ENCODE measurements at regions not wholly inside any gene's neighbourhood (a gene's known extent, or its start where the extent isn't known, plus 50 kb on each side); places are given as distances from the start of the nearest gene placed in this dataset.

DNA sequence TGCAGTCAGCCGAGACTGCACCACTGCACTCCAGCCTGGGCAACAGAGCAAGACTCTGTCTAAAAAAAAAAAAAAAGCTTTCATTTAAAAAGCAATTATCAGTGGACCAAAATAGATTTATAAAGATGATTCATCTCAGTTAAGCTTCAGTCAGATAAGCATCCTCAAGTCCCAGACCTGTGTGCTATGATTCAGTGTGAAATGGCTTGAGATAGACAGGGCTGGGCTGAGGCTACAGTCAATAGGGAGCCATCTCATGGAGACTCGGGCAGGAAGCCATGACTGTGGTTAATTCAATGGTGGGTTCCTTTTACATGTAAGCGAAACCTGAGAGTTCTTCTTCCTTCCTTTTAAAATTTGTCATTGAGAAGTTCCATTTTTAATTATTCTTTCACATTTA lies 276.0 kb downstream of the TFAP2A start:
- Histone ChIP-seq H2AK9ac (replicated peaks; ENCODE audit: low read depth, low read length, poor library complexity) (no peak overlapping the region), H3K4me1 (ENCODE audit: control insufficient read depth, insufficient read depth, low read length) (no peaks in the 10 kb centered on the region), H2BK120ac (ENCODE audit: low read depth, low read length) (no peak overlapping the region), H4K5ac (ENCODE audit: low read depth, low read length) (no peak overlapping the region), H4K20me1 (ENCODE audit: insufficient read depth, low read length) (no peaks in the 10 kb centered on the region), H2AK5ac (ENCODE audit: low read depth, low read length) (no peak overlapping the region), H3K56ac (ENCODE audit: extremely low read depth, insufficient read depth, low read length) (no peak overlapping the region), H3K9me3 (ENCODE audit: control insufficient read depth, insufficient read depth, low read length) (peaks cover 3% of the 10 kb centered on the region; the same call in 1 of the 2 replicates), H2AFZ (replicated peaks; ENCODE audit: low read length, poor library complexity) (no peak overlapping the region), H3K4ac (ENCODE audit: low read depth, low read length) (no peak overlapping the region), H3K4me3 (ENCODE audit: insufficient read depth, low read depth, low read length) (no peak overlapping the region), H3K9me1 (ENCODE audit: insufficient read depth, low read length) (no peaks in the 10 kb centered on the region), H3K4me2 (ENCODE audit: low read depth, low read length) (no peak overlapping the region), H2BK5ac (ENCODE audit: low read depth, low read length, poor library complexity, severe bottlenecking) (no peak overlapping the region), H3K79me1 (ENCODE audit: low read depth in 1 of 2, low read length in 2 of 2) (no peaks in the 10 kb centered on the region), H3K18ac (ENCODE audit: low read depth, low read length) (no peak overlapping the region), H4K8ac (ENCODE audit: low read depth in 2 of 2, low read length in 2 of 2) (no peak overlapping the region), H3K27me3 (ENCODE audit: control insufficient read depth, insufficient read depth, low read length) (no peaks in the 10 kb centered on the region), H3K14ac (replicated peaks; ENCODE audit: low read depth, low read length) (no peak overlapping the region), H2BK15ac (ENCODE audit: low read depth, low read length) (no peak overlapping the region), H3K36me3 (ENCODE audit: control insufficient read depth, insufficient read depth, low read length) (no peaks in the 10 kb centered on the region), H3K23ac (ENCODE audit: low read depth, low read length) (no peak overlapping the region), H2BK20ac (ENCODE audit: low read depth, low read length) (no peak overlapping the region), H4K91ac (ENCODE audit: insufficient read depth, low read depth, low read length) (no peak overlapping the region), H3K9ac (ENCODE audit: low read depth, low read length) (no peak overlapping the region), H3K27ac (ENCODE audit: insufficient read depth, low read length) (no peak overlapping the region)
- DNase-seq (peak; percentile 21), ATAC-seq (ENCODE audit: low read depth) (0 out of 2 replicates have a peak, but pooled peaks have one; percentile 24)
- in situ Hi-C loops (cut with MboI; ENCODE audit: low sequenced_read_pairs): no loop called here
- no peak for TF ChIP-seq MAFK (IDR thresholded peaks at IDR 0.05; ENCODE audit: low read depth, low read length)
- TF ChIP-seq, protein P1, sequence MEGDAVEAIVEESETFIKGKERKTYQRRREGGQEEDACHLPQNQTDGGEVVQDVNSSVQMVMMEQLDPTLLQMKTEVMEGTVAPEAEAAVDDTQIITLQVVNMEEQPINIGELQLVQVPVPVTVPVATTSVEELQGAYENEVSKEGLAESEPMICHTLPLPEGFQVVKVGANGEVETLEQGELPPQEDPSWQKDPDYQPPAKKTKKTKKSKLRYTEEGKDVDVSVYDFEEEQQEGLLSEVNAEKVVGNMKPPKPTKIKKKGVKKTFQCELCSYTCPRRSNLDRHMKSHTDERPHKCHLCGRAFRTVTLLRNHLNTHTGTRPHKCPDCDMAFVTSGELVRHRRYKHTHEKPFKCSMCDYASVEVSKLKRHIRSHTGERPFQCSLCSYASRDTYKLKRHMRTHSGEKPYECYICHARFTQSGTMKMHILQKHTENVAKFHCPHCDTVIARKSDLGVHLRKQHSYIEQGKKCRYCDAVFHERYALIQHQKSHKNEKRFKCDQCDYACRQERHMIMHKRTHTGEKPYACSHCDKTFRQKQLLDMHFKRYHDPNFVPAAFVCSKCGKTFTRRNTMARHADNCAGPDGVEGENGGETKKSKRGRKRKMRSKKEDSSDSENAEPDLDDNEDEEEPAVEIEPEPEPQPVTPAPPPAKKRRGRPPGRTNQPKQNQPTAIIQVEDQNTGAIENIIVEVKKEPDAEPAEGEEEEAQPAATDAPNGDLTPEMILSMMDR (conservative IDR thresholded peaks at IDR 0.05; ENCODE audit: low read depth, low read length): no peak
- no peak for TF ChIP-seq RAD21 (IDR thresholded peaks at IDR 0.05; ENCODE audit: low read length)
- TF ChIP-seq, protein P2, sequence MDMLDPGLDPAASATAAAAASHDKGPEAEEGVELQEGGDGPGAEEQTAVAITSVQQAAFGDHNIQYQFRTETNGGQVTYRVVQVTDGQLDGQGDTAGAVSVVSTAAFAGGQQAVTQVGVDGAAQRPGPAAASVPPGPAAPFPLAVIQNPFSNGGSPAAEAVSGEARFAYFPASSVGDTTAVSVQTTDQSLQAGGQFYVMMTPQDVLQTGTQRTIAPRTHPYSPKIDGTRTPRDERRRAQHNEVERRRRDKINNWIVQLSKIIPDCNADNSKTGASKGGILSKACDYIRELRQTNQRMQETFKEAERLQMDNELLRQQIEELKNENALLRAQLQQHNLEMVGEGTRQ (IDR thresholded peaks at IDR 0.05; ENCODE audit: low read depth, low read length): no peak
- no peak for TF ChIP-seq NFE2L2 (IDR thresholded peaks at IDR 0.05; ENCODE audit: low read depth, low read length)
- no peak for TF ChIP-seq BHLHE40 (IDR thresholded peaks at IDR 0.05; ENCODE audit: low read depth, low read length)
- no peak for TF ChIP-seq MXI1 (IDR thresholded peaks at IDR 0.05; ENCODE audit: borderline replicate concordance, low read depth, low read length)
- no peak for TF ChIP-seq CHD1 (IDR thresholded peaks at IDR 0.05; ENCODE audit: low read depth, low read length)
- no peak for TF ChIP-seq MAZ (IDR thresholded peaks at IDR 0.05; ENCODE audit: borderline replicate concordance, low read depth, low read length)
- TF ChIP-seq POLR2A (IDR thresholded peaks at IDR 0.05; ENCODE audit: low read depth, low read length): no peak
- TF ChIP-seq CEBPB (IDR thresholded peaks at IDR 0.05; ENCODE audit: low read depth, low read length): no peak
- no peak for TF ChIP-seq SMC3 (IDR thresholded peaks at IDR 0.05; ENCODE audit: low read depth, low read length)
- no peak for TF ChIP-seq RFX5 (IDR thresholded peaks at IDR 0.05; ENCODE audit: low read depth, low read length)
- TF ChIP-seq RCOR1 (IDR thresholded peaks at IDR 0.05; ENCODE audit: insufficient replicate concordance, low read length): no peak
- TF ChIP-seq, protein P3, sequence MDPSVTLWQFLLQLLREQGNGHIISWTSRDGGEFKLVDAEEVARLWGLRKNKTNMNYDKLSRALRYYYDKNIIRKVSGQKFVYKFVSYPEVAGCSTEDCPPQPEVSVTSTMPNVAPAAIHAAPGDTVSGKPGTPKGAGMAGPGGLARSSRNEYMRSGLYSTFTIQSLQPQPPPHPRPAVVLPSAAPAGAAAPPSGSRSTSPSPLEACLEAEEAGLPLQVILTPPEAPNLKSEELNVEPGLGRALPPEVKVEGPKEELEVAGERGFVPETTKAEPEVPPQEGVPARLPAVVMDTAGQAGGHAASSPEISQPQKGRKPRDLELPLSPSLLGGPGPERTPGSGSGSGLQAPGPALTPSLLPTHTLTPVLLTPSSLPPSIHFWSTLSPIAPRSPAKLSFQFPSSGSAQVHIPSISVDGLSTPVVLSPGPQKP (IDR thresholded peaks at IDR 0.05; ENCODE audit: borderline replicate concordance, low read depth, low read length): no peak
- TF ChIP-seq FOS (IDR thresholded peaks at IDR 0.05; ENCODE audit: low read depth, low read length): no peak
- ChIA-PET CTCF (interaction anchor here (0.6 kb wide), 1 partner anchor 340 kb away, joined by 3 read pairs; no protein-coding TSS in a partner anchor), POLR2A (ENCODE audit: unreplicated experiment) (no interaction called here)
- dilution Hi-C loops (cut with HindIII; ENCODE audit: low sequenced_read_pairs, unreplicated experiment): no loop called here
- no CpG with 5 or more reads among the region's 3 CpGs for WGBS, 2 experiments (ENCODE audit: extremely low coverage in 2 of 2, insufficient read length in 1 of 2)
- BruUV-seq (replicated peaks): no TSS peak
- intact Hi-C loops (cut with micrococcal nuclease): no loop called here
